Embryonic facial prominence (tissue), 1 donor: ENCODE measurements at regions not wholly inside any gene's neighbourhood (a gene's known extent, or its start where the extent isn't known, plus 50 kb on each side); places are given as distances from the start of the nearest gene placed in this dataset.

Experiments
- DNase-seq: peaks from one replicate; pipeline ENCODE4 v3.0.0-alpha.2; 2016; ENCODE audit errors: extremely low spot score

DNA sequence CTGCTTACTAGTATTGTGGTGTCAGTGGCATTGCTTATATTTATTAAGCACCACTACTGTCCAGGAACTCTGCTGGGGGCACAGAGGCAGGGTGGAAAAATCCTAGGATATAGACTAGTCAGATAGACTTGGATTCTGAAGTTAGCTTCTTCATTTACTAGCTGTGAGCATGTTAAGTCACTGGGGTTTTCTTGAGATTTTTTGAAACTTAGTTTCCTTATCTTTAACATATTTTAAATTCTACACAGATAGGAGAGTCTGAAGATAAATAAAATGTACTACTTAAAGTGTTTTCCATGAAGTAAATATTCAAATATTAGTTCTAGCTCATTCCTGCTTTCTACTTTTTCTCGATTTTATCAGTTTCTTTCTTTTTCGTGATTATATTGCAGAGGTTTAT, 196.9 kb upstream of the GRID2 start:
- no peak for DNase-seq

DNA sequence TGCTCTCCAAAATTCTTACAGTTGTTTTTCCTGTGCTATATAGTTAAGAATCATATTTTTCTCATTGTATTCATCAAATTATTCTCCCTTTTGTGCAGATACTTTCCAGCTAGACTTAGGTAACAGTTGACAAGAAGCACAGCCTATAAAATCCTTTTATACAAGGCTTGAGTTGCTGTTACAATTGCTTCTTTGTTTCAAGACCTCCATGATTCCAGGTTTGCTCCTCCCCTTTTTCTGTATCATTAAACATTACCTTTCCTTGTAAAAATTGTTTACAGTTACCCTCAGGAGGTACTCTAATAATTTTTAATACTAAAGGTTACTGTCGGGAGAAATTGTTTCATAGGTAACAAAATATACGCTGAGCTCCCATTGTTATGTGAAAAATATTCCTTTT, 192.3 kb upstream of the GRID2 start:
- DNase-seq = no peak

DNA sequence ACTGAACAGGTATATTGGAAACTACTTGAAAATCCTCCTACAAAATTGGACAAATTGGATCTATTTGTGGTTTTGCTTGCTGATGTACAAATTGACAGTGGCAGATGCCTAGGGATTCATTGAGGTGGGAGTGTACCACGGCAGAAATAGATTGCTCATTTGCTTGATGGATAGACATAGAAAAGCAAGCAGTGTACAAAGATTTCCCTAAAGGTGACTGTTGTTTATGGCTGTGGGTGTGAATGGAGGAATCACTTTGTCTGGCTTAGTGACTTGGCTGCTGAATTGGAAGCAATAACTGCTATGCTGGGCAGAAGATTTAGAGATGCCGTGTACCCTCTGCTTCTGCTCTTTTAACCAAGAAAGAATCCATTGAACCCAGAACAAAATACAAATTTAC, 191.0 kb upstream of the GRID2 start:
- no peak for DNase-seq

DNA sequence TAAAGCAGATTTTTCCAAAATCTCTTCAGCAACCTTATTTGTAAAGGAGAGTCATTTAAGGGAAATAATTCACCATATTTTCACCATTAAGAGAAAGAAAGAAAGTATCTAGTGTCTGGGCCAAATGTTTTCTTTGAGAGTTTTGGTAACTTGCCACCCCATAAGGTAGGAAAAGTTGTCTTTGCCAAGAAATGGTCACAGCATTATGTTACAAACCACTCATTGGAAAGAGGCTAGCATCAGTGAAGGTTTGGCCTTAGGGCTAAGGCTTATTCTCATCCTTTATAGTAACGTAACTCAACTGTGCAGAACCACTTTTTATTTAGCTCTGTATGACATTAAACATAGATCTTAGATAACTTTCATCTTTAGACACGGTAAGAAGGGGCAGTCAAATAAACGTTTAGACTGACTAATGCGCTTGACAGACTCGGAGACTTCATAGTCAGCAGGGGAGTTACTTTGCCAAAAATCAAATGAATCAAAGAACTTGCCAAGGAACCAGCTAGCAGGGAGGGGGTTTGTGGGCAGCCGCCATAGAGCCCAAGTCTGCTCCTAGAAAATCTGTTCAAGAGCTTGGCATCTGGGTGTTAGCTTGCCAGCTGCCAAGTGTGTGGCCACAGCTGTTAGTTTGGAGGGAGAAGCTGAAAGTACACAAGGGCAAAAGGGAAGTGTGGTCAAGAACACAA, 182.8 kb upstream of the GRID2 start:
- peak; percentile 48 for DNase-seq

DNA sequence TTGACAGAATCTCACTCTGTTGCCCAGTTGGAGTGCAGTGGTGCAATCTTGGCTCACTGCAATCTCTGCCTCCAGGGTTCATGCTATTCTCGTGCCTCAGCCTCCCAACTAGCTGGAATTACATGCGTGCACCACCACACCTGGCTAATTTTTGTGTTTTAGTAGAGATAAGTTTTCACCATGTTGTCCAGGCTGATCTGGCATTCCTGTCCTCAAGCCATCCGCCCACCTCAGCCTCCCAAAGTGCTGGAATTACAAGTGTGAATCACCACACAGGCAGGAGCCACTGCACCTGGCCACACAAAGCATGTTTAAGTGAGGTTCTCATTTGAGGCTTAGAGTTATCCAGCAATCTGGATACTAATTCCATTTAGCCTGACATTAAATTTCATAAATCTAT, 180.9 kb upstream of the GRID2 start:
- no peak for DNase-seq

DNA sequence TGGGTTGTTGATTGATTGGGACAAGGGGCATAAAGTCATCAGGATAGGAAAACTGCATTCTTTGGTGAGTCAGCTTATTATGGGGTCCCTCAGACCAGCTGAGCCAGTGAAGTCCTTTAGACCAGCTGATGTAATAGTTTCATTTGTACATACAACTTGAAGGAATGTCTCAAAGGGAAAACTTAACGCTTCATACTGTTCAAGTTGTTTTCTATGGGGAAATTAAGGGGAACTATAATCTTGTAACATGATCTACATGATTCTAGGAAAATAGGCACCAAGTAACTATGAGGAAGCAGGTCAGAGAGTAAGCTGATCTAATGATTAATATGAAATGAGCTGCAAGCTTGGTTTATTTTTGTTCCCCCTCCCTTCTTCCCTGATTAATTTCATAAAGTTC, 175.1 kb upstream of the GRID2 start:
- no peak for DNase-seq

DNA sequence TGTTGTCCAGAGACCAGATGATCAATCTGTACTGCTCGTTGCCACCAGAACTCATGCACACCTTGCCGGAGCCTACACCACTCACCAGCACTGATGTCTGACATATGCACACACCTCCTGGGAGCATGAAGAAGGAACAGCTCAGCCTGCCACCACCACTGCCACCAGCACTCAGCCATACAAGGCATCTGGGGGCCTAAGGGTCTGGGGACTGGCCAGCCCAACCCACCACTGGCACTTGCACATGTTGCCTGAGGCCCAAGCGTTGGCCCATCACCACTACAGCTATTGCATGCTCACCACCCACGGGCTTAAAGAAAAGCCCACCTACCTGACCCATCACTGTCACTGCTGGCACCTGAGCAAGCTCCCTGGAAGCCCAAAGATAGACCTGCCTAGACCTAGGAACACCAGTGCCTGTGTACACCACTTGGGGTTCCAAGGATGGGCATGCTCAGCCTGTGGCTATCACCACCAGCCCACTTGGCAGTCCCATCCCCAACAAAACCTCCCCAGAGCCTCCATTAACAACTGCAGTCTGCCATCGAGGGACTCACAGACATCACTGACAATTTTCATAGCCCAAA, 174.3 kb upstream of the GRID2 start:
- DNase-seq = no peak

DNA sequence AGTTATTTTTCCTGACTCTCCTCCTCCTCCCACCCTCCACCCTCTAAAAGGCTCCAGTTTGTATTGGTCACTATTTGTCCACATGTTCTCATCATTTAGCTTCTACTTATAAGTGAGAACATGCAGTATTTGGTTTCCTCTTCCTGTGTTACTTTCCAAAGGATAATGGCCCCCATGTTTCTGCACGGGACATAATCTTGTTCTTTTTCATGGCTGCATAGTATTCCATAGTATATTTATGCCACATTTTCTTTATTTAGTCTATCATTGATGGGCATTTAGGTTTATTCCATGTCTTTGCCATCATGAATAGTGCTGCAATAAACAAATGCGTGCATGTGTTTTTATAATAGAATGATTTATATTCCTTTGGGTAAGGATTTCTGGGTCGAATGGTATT, 167.3 kb upstream of the GRID2 start:
- no peak for DNase-seq

DNA sequence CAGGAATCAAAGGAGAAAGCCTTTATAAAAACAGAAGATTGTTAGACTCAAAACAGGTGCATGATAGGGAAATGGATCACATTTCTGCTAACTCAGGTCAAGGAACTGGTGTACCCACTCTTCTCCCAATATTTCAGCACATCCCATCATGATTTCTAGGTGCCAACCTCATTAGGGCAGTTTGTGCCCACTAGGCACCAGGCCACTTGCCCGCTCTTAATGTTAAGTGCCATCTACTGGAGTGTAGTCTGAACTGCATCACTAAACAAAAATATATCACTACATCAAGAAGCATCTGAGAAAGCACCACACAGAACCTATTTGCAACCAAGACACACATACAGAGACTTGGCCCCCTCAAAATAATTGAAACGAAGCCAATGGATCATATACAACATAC, 140.4 kb upstream of the GRID2 start:
- no peak for DNase-seq

DNA sequence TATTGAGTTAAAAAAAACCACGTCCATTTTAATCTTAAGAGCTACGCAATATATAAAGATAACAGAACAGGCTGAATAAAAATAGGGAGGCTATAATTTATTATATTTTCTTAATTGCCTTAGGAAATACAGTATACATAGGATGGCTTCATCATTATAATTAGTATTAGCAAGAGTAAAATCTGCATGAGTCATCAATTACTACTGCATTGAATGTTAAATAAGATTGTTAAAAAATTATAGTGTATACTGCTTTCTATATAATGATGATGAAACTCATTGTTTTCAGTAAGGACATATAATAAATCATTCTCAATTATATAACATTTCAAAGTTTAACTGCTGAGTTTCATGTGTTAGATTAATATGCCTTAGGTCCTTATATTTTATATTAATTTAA, 133.4 kb upstream of the GRID2 start:
- DNase-seq = no peak

DNA sequence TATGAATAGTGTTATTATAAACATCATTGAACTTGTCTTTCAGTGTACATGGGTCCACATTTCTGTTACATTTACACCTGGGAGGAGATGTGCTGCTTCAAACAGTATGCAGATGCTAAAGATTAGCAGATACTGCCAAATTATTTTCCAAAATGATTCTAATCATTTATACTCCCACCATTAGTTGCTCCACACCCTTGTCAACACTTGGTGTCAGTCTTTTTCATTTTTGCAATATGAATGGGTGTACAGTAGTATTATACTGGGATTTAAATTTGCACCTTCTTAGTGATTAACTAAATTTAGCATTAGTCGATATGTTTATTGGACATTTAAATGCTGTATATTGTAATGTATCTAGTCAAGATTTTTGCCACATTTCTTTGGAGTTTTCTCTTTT, 131.6 kb upstream of the GRID2 start:
- DNase-seq = no peak

DNA sequence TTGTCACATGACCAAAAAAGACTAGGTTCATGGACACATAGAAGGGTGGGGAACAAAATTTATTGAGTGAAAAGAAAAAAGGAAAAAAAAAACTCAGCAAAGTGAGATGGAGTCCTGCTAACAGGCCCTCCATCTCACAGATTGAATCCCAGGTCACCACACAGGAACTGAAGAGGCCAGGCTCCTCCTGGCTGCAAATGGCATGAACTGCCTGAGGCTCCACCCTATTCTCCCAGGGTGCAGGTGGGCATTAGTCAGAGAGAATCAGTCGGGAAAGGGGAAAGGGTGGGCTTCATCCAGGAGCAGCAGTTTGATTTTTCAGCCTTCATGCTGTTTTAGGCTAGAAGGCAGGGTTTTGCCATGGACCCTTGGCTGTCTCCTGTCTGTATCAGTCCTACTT, 128.5 kb upstream of the GRID2 start:
- no peak for DNase-seq

DNA sequence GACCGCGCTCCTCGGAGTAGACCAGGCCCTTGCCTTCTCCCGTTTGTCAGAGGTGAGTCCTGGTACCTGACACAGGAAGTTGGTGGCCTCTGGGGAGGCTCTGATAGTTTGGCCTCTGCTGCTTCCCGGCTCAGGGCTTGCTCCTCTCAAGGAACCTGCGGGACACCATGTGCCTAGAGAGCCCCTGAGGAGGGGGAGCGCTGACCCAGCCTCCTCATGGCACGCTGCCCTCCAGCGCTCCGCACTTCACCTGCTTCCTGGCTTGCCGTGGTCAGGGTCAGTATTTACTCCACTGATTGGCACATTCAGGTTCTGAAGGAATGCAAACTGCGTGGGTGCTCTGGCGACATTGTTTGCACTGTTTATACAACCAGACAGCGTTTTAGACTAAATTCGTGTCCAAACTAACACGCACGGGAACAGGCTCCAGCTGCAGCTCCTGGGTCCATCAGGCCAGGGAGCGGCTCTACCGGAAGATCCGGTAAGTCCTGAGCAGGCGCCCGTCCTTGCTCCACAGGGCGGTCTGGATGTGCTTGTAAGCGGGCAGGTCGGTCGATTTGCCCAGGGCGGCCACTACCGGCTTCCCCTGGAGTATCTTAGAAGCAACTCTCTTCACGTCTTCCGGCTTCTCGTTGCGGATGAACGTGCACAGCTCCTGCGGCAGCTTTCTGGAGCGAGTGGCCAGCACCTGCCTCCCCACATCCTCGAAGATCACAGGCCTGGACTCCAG, 121.6 kb upstream of the GRID2 start:
- DNase-seq = no peak

DNA sequence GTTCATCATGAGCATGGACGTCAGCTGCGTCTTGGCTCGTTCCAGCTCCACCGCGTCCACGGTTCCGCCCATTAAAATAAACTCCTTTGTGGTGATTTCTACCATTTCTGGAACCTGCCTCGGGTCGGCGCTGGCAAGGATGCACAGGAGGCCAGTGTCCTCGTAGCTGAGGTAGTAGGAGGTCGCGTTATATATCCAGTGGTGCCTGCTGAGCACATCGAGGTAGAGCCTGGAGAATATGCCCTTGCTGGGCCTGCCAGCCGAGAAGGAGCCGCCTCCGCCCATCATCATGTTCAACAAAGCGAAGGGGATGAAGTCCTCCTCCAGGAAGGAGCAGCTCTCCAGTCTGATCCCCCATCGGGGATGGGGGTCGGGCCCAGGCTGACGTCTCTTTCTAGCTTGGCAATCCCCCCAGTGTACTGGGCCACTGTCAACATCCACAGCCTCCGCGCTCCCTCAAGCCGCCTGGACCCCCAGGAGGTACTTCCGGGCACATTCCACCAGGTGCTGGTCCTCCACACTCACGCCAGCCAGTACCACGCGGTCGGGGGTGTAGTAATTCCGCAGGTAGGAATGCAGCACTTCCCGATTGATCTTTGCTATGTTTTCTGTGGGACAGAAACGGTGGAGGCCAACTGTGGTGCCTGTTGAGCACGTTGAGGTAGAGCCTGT, 120.9 kb upstream of the GRID2 start:
- no peak for DNase-seq

DNA sequence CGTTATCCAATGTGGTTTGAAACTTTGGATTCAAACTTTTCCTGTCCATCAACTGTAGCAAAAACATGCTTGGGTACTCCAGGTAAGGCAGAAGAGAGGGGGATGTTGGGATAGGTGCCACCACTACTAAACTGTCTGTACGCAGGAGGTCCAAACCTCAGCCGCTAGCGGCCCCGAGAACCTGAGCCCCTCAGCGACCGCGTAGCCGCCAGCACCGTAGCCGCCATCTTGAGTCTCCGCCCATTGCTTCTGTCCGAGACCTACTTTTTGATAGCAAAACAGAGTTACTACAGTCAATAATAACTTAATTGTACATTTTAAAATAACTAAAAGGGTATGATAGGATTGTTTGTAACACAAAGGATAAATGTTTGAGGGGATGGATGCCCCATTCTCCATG, 119.9 kb upstream of the GRID2 start:
- DNase-seq = no peak

DNA sequence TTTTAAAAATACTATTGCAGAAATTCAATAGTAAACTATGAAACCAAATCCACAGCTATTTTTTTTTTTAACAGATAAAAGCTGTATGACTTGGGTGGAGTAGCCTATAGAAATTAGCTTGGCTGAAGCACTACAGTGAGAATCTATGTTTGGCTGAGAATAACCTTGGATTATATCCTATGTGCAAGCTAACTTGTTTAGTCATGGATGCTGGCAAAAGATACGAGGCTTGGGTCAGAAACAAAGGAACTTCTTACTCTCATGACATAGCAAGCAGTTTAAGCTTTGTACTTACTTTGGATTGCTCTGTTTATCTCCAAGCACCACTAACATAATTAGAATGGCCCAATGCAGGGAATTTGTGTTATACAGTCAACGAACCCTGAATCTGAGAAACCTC, 119.2 kb upstream of the GRID2 start:
- no peak for DNase-seq

DNA sequence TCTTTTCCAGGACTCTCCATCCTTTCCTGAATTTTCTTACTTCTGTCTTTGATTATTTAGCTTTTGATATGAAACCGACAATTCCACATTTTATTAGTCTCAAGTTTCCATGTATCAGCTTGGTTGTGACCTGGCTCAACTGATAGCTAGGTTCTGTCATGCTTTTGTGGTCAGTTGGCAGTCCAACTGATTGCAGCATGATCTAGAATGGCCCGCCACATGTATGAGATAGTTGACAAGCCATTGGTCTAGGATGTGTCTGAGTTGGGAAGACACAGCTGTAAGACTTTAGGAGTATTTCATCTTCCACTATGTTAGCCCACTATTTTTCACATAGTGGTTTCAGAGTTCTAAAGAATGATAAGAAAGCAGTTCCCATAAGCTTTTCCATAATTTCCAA, 117.5 kb upstream of the GRID2 start:
- no peak for DNase-seq

DNA sequence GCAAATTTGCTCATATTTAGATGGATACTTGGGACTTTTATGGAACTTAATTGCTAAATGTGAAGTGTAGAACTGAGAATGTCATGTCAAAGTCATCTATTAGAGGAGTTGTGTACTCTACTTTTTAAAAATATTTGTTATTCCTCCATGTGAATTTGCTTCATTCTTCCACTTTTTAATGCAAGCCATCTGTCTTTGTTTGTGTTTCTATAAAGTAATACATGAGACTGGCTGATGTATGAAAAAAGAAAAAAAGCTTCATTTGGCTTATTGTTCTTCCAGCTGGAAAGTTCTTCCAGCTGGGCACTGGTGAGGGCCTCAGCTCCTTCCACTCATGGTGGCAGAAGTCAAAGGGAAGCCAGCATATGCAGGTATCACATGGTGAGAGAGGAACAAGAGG, 114.6 kb upstream of the GRID2 start:
- DNase-seq = no peak

DNA sequence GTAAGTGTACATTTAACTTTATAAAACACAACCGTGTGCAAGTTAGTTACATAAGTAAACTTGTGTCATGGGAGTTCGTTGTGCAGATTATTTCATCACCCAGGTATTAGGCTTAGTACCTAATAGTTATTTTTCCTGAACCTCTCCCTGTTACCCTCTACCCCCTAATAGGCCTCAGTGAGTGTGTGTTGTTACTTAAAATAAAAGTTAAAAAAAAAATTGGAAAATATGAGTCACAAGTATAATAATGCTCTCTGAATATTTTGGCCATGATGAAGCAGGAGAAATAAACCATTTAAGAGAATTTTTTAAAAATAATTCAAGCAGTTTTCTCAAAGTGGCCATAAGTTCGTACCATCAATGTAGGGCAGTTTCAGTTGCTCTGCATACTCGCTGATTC, 105.1 kb upstream of the GRID2 start:
- no peak for DNase-seq

DNA sequence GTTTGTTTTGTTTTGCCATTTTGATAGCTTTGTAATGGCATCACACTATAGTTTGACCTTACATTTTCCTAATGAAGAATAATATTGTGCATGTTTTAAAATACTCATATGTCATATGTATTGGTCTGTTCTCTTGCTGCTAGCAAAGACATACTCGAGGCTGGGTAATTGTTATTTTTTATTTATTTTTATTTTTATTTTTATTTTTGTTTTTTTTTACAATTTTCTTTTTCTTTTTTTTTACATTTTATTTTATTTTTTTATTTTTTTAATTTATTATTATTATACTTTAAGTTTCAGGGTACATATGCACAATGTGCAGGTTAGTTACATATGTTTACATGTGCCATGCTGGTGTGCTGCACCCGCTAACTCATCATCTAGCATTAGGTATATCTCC, 104.6 kb upstream of the GRID2 start:
- DNase-seq = no peak

DNA sequence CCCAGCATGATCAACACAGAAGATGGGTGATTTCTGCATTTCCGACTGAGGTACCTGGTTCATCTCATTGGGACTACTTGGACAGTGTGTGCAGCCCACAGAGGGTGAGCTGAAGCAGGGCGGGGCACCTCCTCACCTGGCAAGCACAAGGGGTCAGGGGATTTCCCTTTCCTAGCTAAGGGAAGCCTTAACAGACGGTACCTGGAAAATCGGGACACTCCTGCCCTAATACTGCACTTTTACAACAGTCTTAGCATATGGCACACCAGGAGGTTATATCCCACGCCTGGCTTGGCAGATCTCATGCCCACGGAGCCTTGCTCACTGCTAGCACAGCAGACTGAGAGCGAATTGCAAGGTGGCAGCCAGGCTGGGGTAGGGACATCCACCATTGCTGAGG, 92.9 kb upstream of the GRID2 start:
- DNase-seq = no peak

DNA sequence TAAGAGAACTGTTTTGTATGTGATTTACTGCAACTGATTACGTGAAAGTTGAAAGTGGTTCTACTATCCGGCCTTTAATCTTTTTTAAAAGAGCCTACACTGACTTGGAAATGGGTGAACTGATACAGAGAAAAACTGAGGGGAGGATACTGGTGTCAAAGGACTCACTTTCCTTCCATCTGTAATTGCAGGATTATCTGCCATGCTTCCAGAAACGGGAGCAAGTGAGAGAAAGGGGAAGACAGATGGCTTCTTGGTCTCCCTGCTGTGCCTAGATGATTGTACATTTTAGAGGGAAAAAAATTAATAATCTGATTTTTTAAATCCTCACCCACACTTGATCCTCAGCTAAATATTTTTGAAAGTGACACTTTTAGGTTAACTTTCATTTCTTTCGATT, 88.3 kb upstream of the GRID2 start:
- no peak for DNase-seq

DNA sequence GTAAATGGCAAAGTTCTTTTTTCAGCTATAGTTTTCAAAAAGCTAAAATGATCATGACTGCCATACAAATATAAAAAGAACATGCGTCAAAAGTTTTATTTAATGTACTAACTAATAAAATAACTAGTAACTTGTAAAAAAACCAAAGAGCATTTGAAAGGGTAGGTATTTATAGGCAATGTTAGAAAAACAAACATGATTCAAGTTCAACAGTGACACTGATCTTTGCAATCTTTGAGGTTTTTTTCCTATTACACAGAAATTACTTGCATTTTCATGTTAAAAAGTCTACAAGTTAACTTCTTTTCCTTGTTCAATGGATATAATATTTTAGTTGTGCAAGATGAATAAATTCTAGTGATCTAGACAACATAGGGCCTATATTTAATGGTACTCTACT, 72.3 kb upstream of the GRID2 start:
- no peak for DNase-seq
